ENCODE measurements at regions not wholly inside any gene's neighbourhood (a gene's known extent, or its start where the extent isn't known, plus 50 kb on each side); places are given as distances from the start of the nearest gene placed in this dataset.

DNA sequence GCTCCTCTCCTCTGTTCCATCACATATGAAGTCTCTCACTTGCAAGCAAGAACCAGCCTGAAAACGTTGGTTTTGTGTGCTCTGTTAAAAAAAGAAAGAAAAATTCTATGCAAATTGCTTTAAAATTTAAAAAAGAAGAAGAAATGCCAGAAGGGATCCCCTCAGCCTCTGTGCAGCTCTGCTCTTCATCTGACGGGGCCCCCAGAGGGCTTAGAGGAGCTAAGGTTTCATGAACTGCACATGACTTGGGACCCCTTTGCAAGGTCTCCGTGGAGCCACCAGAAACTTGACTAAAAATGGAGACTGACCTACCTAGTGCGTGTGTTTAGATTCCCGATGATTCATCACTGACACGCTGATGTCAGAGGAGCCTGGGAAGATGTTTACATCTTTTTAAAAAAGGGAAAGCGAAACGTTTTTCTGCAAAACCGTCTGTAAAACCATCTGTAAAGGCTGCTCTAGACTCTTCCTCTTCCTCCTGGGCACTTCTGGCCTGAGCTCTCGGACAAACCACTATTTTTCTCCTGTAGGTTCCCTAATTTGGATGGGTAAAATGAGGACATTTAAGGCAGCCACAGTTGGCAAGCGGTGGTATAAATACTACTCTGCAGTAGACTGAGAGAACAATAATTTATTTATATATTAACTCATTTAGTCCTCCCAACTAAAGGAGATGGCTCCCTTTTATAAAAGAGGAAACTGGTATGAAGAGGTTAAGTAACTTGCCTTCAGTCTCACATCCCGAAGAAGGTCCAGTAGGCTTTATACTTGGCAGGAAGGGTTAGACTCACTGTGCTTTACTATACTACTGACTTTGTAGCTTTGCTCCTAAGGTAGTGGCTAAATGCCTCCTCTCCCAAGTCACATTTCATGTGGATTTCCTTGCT, 67.2 kb upstream of the POLG start:
- peaks cover 8 to 100% of the 10 kb centered on the region in 2 donors for H3K27me3 ChIP-seq
- intact Hi-C loops (cut with DNase I; ENCODE audit: low total_unique reads), result no loop called here
- TF ChIP-seq, protein P1, sequence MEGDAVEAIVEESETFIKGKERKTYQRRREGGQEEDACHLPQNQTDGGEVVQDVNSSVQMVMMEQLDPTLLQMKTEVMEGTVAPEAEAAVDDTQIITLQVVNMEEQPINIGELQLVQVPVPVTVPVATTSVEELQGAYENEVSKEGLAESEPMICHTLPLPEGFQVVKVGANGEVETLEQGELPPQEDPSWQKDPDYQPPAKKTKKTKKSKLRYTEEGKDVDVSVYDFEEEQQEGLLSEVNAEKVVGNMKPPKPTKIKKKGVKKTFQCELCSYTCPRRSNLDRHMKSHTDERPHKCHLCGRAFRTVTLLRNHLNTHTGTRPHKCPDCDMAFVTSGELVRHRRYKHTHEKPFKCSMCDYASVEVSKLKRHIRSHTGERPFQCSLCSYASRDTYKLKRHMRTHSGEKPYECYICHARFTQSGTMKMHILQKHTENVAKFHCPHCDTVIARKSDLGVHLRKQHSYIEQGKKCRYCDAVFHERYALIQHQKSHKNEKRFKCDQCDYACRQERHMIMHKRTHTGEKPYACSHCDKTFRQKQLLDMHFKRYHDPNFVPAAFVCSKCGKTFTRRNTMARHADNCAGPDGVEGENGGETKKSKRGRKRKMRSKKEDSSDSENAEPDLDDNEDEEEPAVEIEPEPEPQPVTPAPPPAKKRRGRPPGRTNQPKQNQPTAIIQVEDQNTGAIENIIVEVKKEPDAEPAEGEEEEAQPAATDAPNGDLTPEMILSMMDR (IDR thresholded peaks at IDR 0.05), result no peak
- no peak overlapping the region for H3K27ac ChIP-seq
- no peaks in the 10 kb centered on the region for H3K36me3 ChIP-seq
- no peaks in the 10 kb centered on the region for H3K9me3 ChIP-seq
- H3K4me1 ChIP-seq, result peaks cover 0 to 36% (median 30%) of the 10 kb centered on the region in 4 donors
- H3K4me3 ChIP-seq, result no peak overlapping the region
- no peak for DNase-seq

DNA sequence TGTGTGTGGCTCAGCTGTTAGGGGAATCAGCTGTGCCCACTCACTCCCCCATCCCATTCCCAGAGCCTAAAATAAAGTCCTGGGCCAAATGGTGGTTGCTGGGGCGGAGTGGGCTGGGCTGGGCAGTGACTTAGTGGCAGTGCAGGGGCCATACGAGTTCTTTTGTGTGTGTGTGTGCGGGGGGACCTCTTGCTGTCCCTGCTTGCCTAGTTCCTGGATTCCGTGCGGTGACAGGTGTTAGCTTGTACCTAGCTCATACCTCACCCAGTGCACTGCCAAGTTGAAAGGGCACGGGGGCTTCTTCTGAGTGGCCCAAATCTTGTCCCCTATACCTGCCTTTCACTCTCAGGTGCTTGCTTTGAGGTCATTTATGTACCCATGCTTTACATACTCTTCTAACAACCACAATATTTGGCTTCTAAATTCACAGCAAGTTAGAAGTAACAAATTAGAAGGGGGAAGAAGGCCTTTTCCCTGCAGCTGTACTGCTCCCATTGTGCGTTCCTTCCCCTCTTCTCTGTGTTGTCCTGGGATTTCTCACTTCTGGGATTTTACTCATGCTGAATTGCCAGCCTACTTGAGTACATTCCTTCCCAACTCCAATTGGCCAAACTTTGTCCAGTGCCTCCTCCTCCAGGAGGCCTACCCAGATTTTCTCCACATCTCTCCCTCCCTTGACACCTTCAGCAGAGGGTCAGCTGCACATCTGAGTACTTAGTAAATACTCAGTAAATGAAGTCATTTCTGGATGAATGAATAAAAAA, 66.3 kb upstream of the POLG start:
- no peak overlapping the region for H3K27ac ChIP-seq
- TF ChIP-seq, protein P1 (IDR thresholded peaks at IDR 0.05), result no peak
- H3K27me3 ChIP-seq, result peaks cover 8 to 100% of the 10 kb centered on the region in 2 donors
- H3K36me3 ChIP-seq, result no peaks in the 10 kb centered on the region
- H3K9me3 ChIP-seq, result no peaks in the 10 kb centered on the region
- peaks cover 0 to 27% (median 21%) of the 10 kb centered on the region in 4 donors for H3K4me1 ChIP-seq
- DNase-seq, result no peak
- intact Hi-C loops (cut with DNase I; ENCODE audit: low total_unique reads), result no loop called here
- no peak overlapping the region for H3K4me3 ChIP-seq

- Histone ChIP-seq H3K4me1 (peaks cover 0 to 25% (median 20%) of the 10 kb centered on the region in 4 donors), H3K9me3 (no peaks in the 10 kb centered on the region), H3K36me3 (no peaks in the 10 kb centered on the region), H3K27ac (no peak overlapping the region), H3K27me3 (peaks cover 8 to 100% of the 10 kb centered on the region in 2 donors), H3K4me3 (peak overlapping the region in 1 of 2 donors; percentile 31)
- TF ChIP-seq, protein P1 (IDR thresholded peaks at IDR 0.05), result no peak
- DNase-seq, result no peak
- intact Hi-C loops (cut with DNase I; ENCODE audit: low total_unique reads), result no loop called here
Observed at GRCh38 chr15:89400116-89400781, 65.6 kb upstream of the POLG start.

GRCh38 chr15:89399238-89400115, 64.9 kb upstream of the POLG start:
- H3K27me3 ChIP-seq, result peaks cover 8 to 100% of the 10 kb centered on the region in 2 donors
- H3K27ac ChIP-seq, result no peak overlapping the region
- intact Hi-C loops (cut with DNase I; ENCODE audit: low total_unique reads), result no loop called here
- TF ChIP-seq, protein P1 (IDR thresholded peaks at IDR 0.05), result no peak
- DNase-seq, result no peak
- peak overlapping the region; percentile 12 to 31 for H3K4me3 ChIP-seq
- H3K4me1 ChIP-seq, result peaks cover 0 to 25% (median 20%) of the 10 kb centered on the region in 4 donors
- H3K36me3 ChIP-seq, result no peaks in the 10 kb centered on the region
- no peaks in the 10 kb centered on the region for H3K9me3 ChIP-seq

GRCh38 chr15:89398896-89399237, 64.2 kb upstream of the POLG start:
- Histone ChIP-seq H3K27ac (no peak overlapping the region), H3K27me3 (peaks cover 8 to 99% of the 10 kb centered on the region in 2 donors), H3K4me3 (no peak overlapping the region), H3K4me1 (peaks cover 0 to 25% (median 20%) of the 10 kb centered on the region in 4 donors), H3K9me3 (no peaks in the 10 kb centered on the region), H3K36me3 (no peaks in the 10 kb centered on the region)
- intact Hi-C loops (cut with DNase I; ENCODE audit: low total_unique reads), result no loop called here
- TF ChIP-seq, protein P1 (IDR thresholded peaks at IDR 0.05), result no peak
- DNase-seq, result no peak

All from tibial artery (tissue), 4 donors.